H9 (cell line): ENCODE measurements at regions not wholly inside any gene's neighbourhood (a gene's known extent, or its start where the extent isn't known, plus 50 kb on each side); places are given as distances from the start of the nearest gene placed in this dataset.

Experiments
- DNase-seq: peaks from one replicate; pipeline ENCODE4 v3.0.0-alpha.2; 2017
- H2AFZ ChIP-seq: one replicate; pipeline ENCODE4 v1.6.1; 2013; ENCODE audit warnings: mild to moderate bottlenecking, low read length, control low read depth, moderate library complexity
- H2AK5ac ChIP-seq: 2 replicates; pipeline ENCODE4 v1.6.1; 2013; ENCODE audit warnings: low read length, control low read depth, mixed read lengths; ENCODE audit not compliant: insufficient read length
- H2BK120ac ChIP-seq: one replicate; pipeline ENCODE4 v1.6.1; 2013; ENCODE audit warnings: low read depth, mild to moderate bottlenecking, low read length, control low read depth, inconsistent platforms; ENCODE audit not compliant: poor library complexity, severe bottlenecking
- H2BK12ac ChIP-seq: 2 replicates; pipeline ENCODE4 v1.6.1; 2013; ENCODE audit warnings: low read length, control low read depth, mixed read lengths, low read depth; ENCODE audit not compliant: insufficient read length
- H2BK15ac ChIP-seq: 2 replicates; pipeline ENCODE4 v1.6.1; 2013; ENCODE audit warnings: low read depth, low read length, control low read depth
- H2BK20ac ChIP-seq: one replicate; pipeline ENCODE4 v1.6.1; 2013; ENCODE audit warnings: low read depth, mild to moderate bottlenecking, low read length, control low read depth, inconsistent platforms; ENCODE audit not compliant: poor library complexity, severe bottlenecking
- H2BK5ac ChIP-seq: 2 replicates; pipeline ENCODE4 v1.6.1; 2013; ENCODE audit warnings: low read length, control low read depth, mixed read lengths; ENCODE audit not compliant: insufficient read length
- H3K14ac ChIP-seq: 2 replicates; pipeline ENCODE4 v1.6.1; 2013; ENCODE audit warnings: low read length, control low read depth; ENCODE audit not compliant: insufficient read depth
- H3K18ac ChIP-seq: 2 replicates; pipeline ENCODE4 v1.6.1; 2013; ENCODE audit warnings: low read depth, mild to moderate bottlenecking, mixed read lengths, low read length, control low read depth; ENCODE audit not compliant: insufficient read length
- H3K23ac ChIP-seq: 2 replicates; pipeline ENCODE4 v1.6.1; 2013; ENCODE audit warnings: low read length, control low read depth, mixed read lengths, low read depth; ENCODE audit not compliant: insufficient read length
- H3K23me2 ChIP-seq: 2 replicates; pipeline ENCODE4 v1.6.1; 2013; ENCODE audit warnings: low read depth, mild to moderate bottlenecking, mixed read lengths, low read length, control low read depth; ENCODE audit not compliant: insufficient read length, poor library complexity, severe bottlenecking
- H3K27ac ChIP-seq: 2 replicates; pipeline ENCODE4 v1.5.1; 2013; ENCODE audit warnings: low read length, control low read depth, mixed read lengths, low read depth; ENCODE audit not compliant: insufficient read length
- H3K27me3 ChIP-seq: 2 replicates; pipeline ENCODE4 v1.6.1; 2013; ENCODE audit warnings: low read length, control low read depth, inconsistent platforms; ENCODE audit not compliant: insufficient read depth
- H3K4ac ChIP-seq: 2 replicates; pipeline ENCODE4 v1.6.1; 2013; ENCODE audit warnings: low read depth, mild to moderate bottlenecking, control low read depth, inconsistent platforms, low read length, moderate library complexity
- H3K4me1 ChIP-seq: 2 replicates; pipeline ENCODE4 v1.6.1; 2013; ENCODE audit warnings: low read length, control low read depth, inconsistent platforms; ENCODE audit not compliant: insufficient read depth
- H3K4me2 ChIP-seq: 2 replicates; pipeline ENCODE4 v1.6.1; 2013; ENCODE audit warnings: low read length, control low read depth, mixed read lengths; ENCODE audit not compliant: insufficient read length, insufficient read depth
- H3K56ac ChIP-seq: 2 replicates; pipeline ENCODE4 v1.6.1; 2013; ENCODE audit warnings: low read depth, mild to moderate bottlenecking, mixed read lengths, low read length, control low read depth; ENCODE audit not compliant: insufficient read length
- H3K79me1 ChIP-seq: 2 replicates; pipeline ENCODE4 v1.6.1; 2013; ENCODE audit warnings: low read depth, mild to moderate bottlenecking, moderate library complexity, low read length, control low read depth, inconsistent platforms; ENCODE audit not compliant: insufficient read depth, poor library complexity, severe bottlenecking
- H3K79me2 ChIP-seq: 2 replicates; pipeline ENCODE4 v1.6.1; 2013; ENCODE audit warnings: low read length, control low read depth, inconsistent platforms; ENCODE audit not compliant: insufficient read depth
- H3K9ac ChIP-seq: 2 replicates; pipeline ENCODE4 v1.6.1; 2013; ENCODE audit warnings: low read length, control low read depth, mixed read lengths; ENCODE audit not compliant: insufficient read length; ENCODE audit errors: extremely low read depth
- H3K9me3 ChIP-seq: one replicate; pipeline ENCODE4 v1.6.1; 2013; ENCODE audit warnings: low read depth, low read length, inconsistent platforms; ENCODE audit not compliant: control insufficient read depth
- H3T11ph ChIP-seq: one replicate; pipeline ENCODE4 v1.6.1; 2013; ENCODE audit warnings: mild to moderate bottlenecking, low read length, control low read depth, inconsistent platforms
- H4K20me1 ChIP-seq: one replicate; pipeline ENCODE4 v1.6.1; 2013; ENCODE audit not compliant: control insufficient read depth, insufficient read length, insufficient read depth
- H4K5ac ChIP-seq: 2 replicates; pipeline ENCODE4 v1.6.1; 2013; ENCODE audit warnings: low read depth, mild to moderate bottlenecking, mixed read lengths, low read length, control low read depth; ENCODE audit not compliant: insufficient read length
- H4K8ac ChIP-seq: replicated peaks from 2 replicates; pipeline ENCODE4 v1.6.1; 2013; ENCODE audit warnings: low read length, control low read depth, mixed read lengths, low read depth; ENCODE audit not compliant: insufficient read length
- H4K91ac ChIP-seq: 2 replicates; pipeline ENCODE4 v1.6.1; 2013; ENCODE audit warnings: low read depth, mild to moderate bottlenecking, moderate library complexity, mixed read lengths, low read length, control low read depth; ENCODE audit not compliant: insufficient read length
- H3K27ac Mint-ChIP-seq, 3 experiments: 2 replicates in 2 of 3; 3 replicates in 1 of 3; pipeline ENCODE4 v1.8.0; 2020 to 2021; ENCODE audit warnings: mixed read lengths in 3 of 3, mild to moderate bottlenecking in 1 of 3, moderate library complexity in 1 of 3
- H3K27me3 Mint-ChIP-seq: 2 replicates; pipeline ENCODE4 v1.8.0; 2021; ENCODE audit warnings: low read depth, mild to moderate bottlenecking, moderate library complexity, mixed read lengths
- H3K36me3 Mint-ChIP-seq, 3 experiments: 2 replicates in 2 of 3; 3 replicates in 1 of 3; pipeline ENCODE4 v1.8.0; 2020 to 2021; ENCODE audit warnings: low read depth in 3 of 3, mixed read lengths in 3 of 3; ENCODE audit not compliant: insufficient read depth in 1 of 3
- H3K4me1 Mint-ChIP-seq, 2 experiments: 2 replicates each; pipeline ENCODE4 v1.8.0; 2020; ENCODE audit warnings: mixed read lengths in 2 of 2
- H3K4me3 Mint-ChIP-seq, 2 experiments: 2 replicates in 1 of 2; 3 replicates in 1 of 2; pipeline ENCODE4 v1.8.0; 2020 to 2021; ENCODE audit warnings: mild to moderate bottlenecking in 2 of 2, mixed read lengths in 2 of 2, moderate library complexity in 1 of 2
- H3K9me3 Mint-ChIP-seq, 2 experiments: 2 replicates in 1 of 2; 3 replicates in 1 of 2; pipeline ENCODE4 v1.8.0; 2020; ENCODE audit warnings: mild to moderate bottlenecking in 2 of 2, mixed read lengths in 2 of 2, moderate library complexity in 1 of 2
- CTCF ChIP-seq: fragments of 200-600 bp; sonication (generic); conservative IDR thresholded peaks from 3 replicates; pipeline ENCODE4 v1.8.0; 2021; ENCODE audit warnings: antibody characterized with exemption, mild to moderate bottlenecking
- WGBS: extraction: QIAGEN DNeasy Blood & Tissue Kit; methylation state at CpG from one replicate; pipeline ENCODE4 v1.1.7; 2013; ENCODE audit warnings: missing lambda C conversion rate, low lambda C conversion rate, mixed read lengths; ENCODE audit not compliant: insufficient read length; ENCODE audit errors: extremely low coverage; 5-methylcytosine and 5-hydroxymethylcytosine counted together

DNA sequence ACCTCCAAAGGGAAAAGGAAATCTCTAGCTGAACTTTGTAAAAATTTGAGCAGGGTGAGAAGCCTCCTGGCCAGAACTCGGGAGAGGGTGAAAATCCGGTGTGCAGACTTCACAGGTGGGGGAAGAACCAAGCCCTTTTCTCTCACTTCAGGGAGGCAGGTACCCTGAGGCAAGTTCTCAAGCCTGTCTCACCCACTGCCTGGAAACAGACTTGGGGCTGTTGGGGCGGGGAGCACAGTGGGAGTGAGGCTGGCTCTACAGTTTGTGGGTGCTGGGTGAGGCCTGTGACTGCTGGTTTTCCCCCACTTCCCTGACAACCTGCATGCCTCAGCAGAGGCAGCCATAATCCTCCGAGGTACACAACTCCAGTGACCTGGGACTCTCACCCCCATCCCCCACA is 187.1 kb downstream of the KIF4B start:
- Histone ChIP-seq H3K4me2 (no peak overlapping the region), H2BK120ac (no peak overlapping the region), H4K20me1 (no peaks in the 10 kb centered on the region), H3K79me1 (no peaks in the 10 kb centered on the region), H2BK20ac (no peak overlapping the region), H2AFZ (no peak overlapping the region), H3K18ac (no peak overlapping the region), H2BK12ac (no peak overlapping the region), H3K79me2 (no peaks in the 10 kb centered on the region), H3K27me3 (no peaks in the 10 kb centered on the region), H3K9me3 (no peaks in the 10 kb centered on the region), H3K56ac (no peak overlapping the region), H2BK5ac (no peak overlapping the region), H3K23ac (no peak overlapping the region), H3K27ac (no peak overlapping the region), H3K23me2 (no peaks in the 10 kb centered on the region), H4K5ac (no peak overlapping the region), H3K14ac (no peak overlapping the region), H2AK5ac (no peak overlapping the region), H3K4me1 (no peaks in the 10 kb centered on the region), H3K9ac (no peak overlapping the region), H3K4ac (no peak overlapping the region), H4K91ac (no peak overlapping the region), H4K8ac (no peak overlapping the region), H2BK15ac (no peak overlapping the region), H3T11ph (no peak overlapping the region)
- peaks cover 25 to 35% of the 10 kb centered on the region in 2 experiments for H3K9me3 Mint-ChIP-seq
- H3K36me3 Mint-ChIP-seq, result peaks cover 11 to 14% (median 12%) of the 10 kb centered on the region in 3 experiments; a peak in 6 of 7 replicates
- TF ChIP-seq CTCF, result no peak
- H3K4me3 Mint-ChIP-seq, result no peak overlapping the region
- no peaks in the 10 kb centered on the region for H3K27me3 Mint-ChIP-seq
- no peak for DNase-seq
- peak overlapping the region in 1 of 3 experiments; percentile 74; a peak in 2 of 7 replicates for H3K27ac Mint-ChIP-seq
- no CpG with 5 or more reads among the region's 4 CpGs for WGBS
- no peaks in the 10 kb centered on the region for H3K4me1 Mint-ChIP-seq
